ENCODE measurements at regions not wholly inside any gene's neighbourhood (a gene's known extent, or its start where the extent isn't known, plus 50 kb on each side); places are given as distances from the start of the nearest gene placed in this dataset.

DNA sequence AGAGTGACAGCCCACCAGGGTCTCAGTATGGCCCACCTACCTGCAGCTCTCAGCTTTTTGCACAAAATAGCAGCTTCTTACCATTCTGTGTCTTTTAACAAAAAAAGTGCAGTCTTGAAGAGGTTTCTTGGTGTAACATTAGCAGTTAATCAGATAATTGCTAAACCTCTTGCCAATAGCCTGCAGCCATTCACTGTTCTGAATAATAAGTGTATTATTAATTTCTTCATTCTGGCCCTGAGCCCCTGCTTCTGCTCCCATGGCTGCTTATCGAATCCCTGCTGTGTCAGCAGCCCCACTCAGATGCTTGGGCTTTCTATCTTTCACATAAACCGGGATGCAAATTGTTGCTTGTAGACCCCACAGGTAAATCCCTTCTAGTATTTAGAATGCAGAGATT, 485.9 kb downstream of the CAAP1 start:
- no peaks in the 10 kb centered on the region for H3K9me3 ChIP-seq (ENCODE audit: control insufficient read depth in 3 of 3, low read length in 3 of 3)
- no peaks in the 10 kb centered on the region for H3K36me3 ChIP-seq (ENCODE audit: control insufficient read depth in 3 of 3, insufficient read depth in 3 of 3, low read length in 3 of 3)
- H3K4me3 ChIP-seq (ENCODE audit: low read length in 3 of 3), result no peak overlapping the region
- H3K4me1 ChIP-seq (ENCODE audit: control insufficient read depth in 3 of 3, insufficient read depth in 3 of 3, low read length in 3 of 3), result no peaks in the 10 kb centered on the region
- H3K27ac ChIP-seq (ENCODE audit: low read depth, low read length), result no peak overlapping the region
- H3K27me3 ChIP-seq (ENCODE audit: control insufficient read depth in 3 of 3, insufficient read depth in 3 of 3, low read length in 3 of 3), result no peaks in the 10 kb centered on the region
- no peak overlapping the region for H3K9ac ChIP-seq (ENCODE audit: low read depth in 1 of 3, low read length in 3 of 3)

DNA sequence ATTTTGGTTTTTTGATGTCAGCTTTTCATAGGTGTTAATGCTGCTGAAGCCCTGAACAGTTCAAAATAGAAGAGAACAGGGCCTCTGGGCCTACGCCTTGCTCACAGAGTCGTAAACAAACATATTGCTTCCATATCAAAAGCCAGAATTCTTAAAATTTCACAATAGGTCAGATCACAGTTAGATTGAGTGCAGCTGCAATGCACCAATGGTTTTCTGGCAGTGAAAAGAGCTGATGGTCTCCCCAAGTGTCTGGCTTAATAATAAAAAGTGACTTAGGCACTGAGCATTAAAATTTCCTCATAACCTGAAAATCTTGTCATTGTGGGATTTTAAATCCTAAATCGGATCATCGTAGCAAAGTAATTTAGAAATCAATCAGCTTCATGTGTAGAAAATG, 493.0 kb downstream of the CAAP1 start:
- no peaks in the 10 kb centered on the region for H3K27me3 ChIP-seq (ENCODE audit: control insufficient read depth in 3 of 3, insufficient read depth in 3 of 3, low read length in 3 of 3)

DNA sequence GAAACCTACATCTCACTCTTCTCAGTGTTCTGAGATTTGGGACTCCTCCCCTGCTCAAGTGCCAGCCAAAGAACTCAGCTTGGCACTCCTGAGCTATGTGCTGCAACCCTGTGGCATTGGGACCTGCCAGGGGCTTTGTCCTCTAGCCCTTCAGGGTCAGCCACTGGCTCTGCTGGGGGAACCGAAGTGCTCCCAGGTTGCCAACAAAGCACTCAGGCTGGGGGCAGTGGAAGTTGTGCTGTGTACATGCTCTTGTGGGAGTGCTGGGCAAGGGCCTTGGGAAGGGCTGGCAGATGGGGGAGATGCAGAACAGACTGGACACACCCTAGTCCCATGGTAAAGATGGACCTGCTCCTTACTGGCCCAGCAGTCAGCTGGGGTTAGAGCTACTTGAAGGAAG, 498.6 kb downstream of the CAAP1 start:
- Histone ChIP-seq H3K9me3 (ENCODE audit: control insufficient read depth in 3 of 3, low read length in 3 of 3) (peaks cover 0 to 2% (median 0%) of the 10 kb centered on the region in 3 donors), H3K4me3 (ENCODE audit: low read length in 3 of 3) (no peak overlapping the region), H3K9ac (ENCODE audit: low read depth in 1 of 3, low read length in 3 of 3) (no peak overlapping the region), H3K4me1 (ENCODE audit: control insufficient read depth in 3 of 3, insufficient read depth in 3 of 3, low read length in 3 of 3) (no peaks in the 10 kb centered on the region), H3K36me3 (ENCODE audit: control insufficient read depth in 3 of 3, insufficient read depth in 3 of 3, low read length in 3 of 3) (no peaks in the 10 kb centered on the region), H3K27ac (ENCODE audit: low read depth, low read length) (no peak overlapping the region), H3K27me3 (ENCODE audit: control insufficient read depth in 3 of 3, insufficient read depth in 3 of 3, low read length in 3 of 3) (no peaks in the 10 kb centered on the region)

More for the DNA sequence above, 493.0 kb downstream of the CAAP1 start:
- H3K36me3 ChIP-seq (ENCODE audit: control insufficient read depth in 3 of 3, insufficient read depth in 3 of 3, low read length in 3 of 3), result no peaks in the 10 kb centered on the region
- H3K9me3 ChIP-seq (ENCODE audit: control insufficient read depth in 3 of 3, low read length in 3 of 3), result no peaks in the 10 kb centered on the region
- no peak overlapping the region for H3K27ac ChIP-seq (ENCODE audit: low read depth, low read length)
- H3K4me1 ChIP-seq (ENCODE audit: control insufficient read depth in 3 of 3, insufficient read depth in 3 of 3, low read length in 3 of 3), result no peaks in the 10 kb centered on the region
- H3K4me3 ChIP-seq (ENCODE audit: low read length in 3 of 3), result no peak overlapping the region
- H3K9ac ChIP-seq (ENCODE audit: low read depth in 1 of 3, low read length in 3 of 3), result no peak overlapping the region

DNA sequence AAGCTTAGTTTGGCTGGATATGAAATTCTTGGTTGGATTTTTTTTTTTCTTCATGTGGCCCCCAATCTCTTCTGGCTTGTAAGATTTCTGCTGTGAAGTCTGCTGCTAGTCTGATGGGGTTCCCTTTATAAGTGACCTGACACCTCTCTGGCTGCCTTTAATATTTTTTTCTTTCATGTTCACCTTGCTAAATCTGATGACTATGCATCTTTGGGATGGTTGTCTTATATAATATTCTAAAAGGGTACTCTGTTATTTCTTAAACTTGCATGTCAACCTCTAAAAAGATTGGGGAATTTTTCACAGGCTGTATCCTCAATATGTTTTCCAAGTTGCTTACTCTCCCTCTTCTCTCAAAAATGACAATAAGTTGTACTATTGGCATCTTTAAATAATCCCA, 500.0 kb downstream of the CAAP1 start:
- H3K9me3 ChIP-seq (ENCODE audit: control insufficient read depth in 3 of 3, low read length in 3 of 3), result peaks cover 0 to 2% (median 0%) of the 10 kb centered on the region in 3 donors
- H3K27ac ChIP-seq (ENCODE audit: low read depth, low read length), result no peak overlapping the region
- no peaks in the 10 kb centered on the region for H3K4me1 ChIP-seq (ENCODE audit: control insufficient read depth in 3 of 3, insufficient read depth in 3 of 3, low read length in 3 of 3)
- no peaks in the 10 kb centered on the region for H3K27me3 ChIP-seq (ENCODE audit: control insufficient read depth in 3 of 3, insufficient read depth in 3 of 3, low read length in 3 of 3)
- H3K4me3 ChIP-seq (ENCODE audit: low read length in 3 of 3), result no peak overlapping the region
- H3K9ac ChIP-seq (ENCODE audit: low read depth in 1 of 3, low read length in 3 of 3), result no peak overlapping the region
- H3K36me3 ChIP-seq (ENCODE audit: control insufficient read depth in 3 of 3, insufficient read depth in 3 of 3, low read length in 3 of 3), result no peaks in the 10 kb centered on the region

DNA sequence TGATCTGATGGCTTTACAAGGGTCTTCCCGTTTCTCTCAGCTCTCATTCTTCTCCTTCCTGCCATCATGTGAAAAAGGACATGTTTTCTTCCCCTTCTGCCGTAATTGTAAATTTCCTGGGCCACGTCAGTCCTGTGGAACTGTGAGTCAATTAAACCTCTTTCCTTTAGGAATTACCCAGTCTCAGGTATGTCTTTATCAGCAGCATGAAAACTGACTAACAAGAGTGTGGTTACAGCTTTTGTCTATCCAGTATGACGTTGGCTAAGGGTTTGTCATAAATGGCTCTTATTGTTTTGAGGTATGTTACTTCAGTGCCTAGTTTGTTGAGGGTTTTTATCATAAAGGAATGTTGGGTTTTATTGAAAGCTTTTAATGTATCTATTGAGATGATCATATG, 501.6 kb downstream of the CAAP1 start:
- Histone ChIP-seq H3K4me1 (ENCODE audit: control insufficient read depth in 3 of 3, insufficient read depth in 3 of 3, low read length in 3 of 3) (no peaks in the 10 kb centered on the region), H3K9ac (ENCODE audit: low read depth in 1 of 3, low read length in 3 of 3) (no peak overlapping the region), H3K27ac (ENCODE audit: low read depth, low read length) (no peak overlapping the region)

DNA sequence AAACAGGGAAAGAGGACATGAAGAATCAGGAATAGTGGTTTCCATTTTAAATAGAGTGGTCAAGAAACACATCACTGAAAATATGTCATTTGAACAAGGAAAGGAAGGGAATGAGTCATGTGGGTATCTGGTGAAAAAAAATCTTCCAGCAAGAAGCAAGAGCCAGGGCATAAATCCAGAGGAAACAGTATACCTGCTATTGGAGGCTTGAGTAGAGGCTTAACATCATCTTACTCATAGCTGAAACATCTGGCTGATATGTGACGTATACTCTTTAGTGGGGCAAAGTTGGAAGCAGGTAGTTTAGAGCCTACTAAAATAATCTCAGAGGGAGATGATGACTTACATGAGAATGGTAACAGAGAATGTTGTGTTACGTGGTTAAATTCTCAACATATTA, 517.2 kb downstream of the CAAP1 start:
- Histone ChIP-seq H3K27me3 (ENCODE audit: control insufficient read depth in 3 of 3, insufficient read depth in 3 of 3, low read length in 3 of 3) (no peaks in the 10 kb centered on the region), H3K4me3 (ENCODE audit: low read length in 3 of 3) (no peak overlapping the region), H3K9ac (ENCODE audit: low read depth in 1 of 3, low read length in 3 of 3) (no peak overlapping the region), H3K36me3 (ENCODE audit: control insufficient read depth in 3 of 3, insufficient read depth in 3 of 3, low read length in 3 of 3) (no peaks in the 10 kb centered on the region), H3K9me3 (ENCODE audit: control insufficient read depth in 3 of 3, low read length in 3 of 3) (no peaks in the 10 kb centered on the region), H3K27ac (ENCODE audit: low read depth, low read length) (no peak overlapping the region), H3K4me1 (ENCODE audit: control insufficient read depth in 3 of 3, insufficient read depth in 3 of 3, low read length in 3 of 3) (no peaks in the 10 kb centered on the region)

More for the DNA sequence above, 501.6 kb downstream of the CAAP1 start:
- no peaks in the 10 kb centered on the region for H3K27me3 ChIP-seq (ENCODE audit: control insufficient read depth in 3 of 3, insufficient read depth in 3 of 3, low read length in 3 of 3)
- no peaks in the 10 kb centered on the region for H3K36me3 ChIP-seq (ENCODE audit: control insufficient read depth in 3 of 3, insufficient read depth in 3 of 3, low read length in 3 of 3)
- peaks cover 0 to 2% (median 0%) of the 10 kb centered on the region in 3 donors for H3K9me3 ChIP-seq (ENCODE audit: control insufficient read depth in 3 of 3, low read length in 3 of 3)
- H3K4me3 ChIP-seq (ENCODE audit: low read length in 3 of 3), result no peak overlapping the region

DNA sequence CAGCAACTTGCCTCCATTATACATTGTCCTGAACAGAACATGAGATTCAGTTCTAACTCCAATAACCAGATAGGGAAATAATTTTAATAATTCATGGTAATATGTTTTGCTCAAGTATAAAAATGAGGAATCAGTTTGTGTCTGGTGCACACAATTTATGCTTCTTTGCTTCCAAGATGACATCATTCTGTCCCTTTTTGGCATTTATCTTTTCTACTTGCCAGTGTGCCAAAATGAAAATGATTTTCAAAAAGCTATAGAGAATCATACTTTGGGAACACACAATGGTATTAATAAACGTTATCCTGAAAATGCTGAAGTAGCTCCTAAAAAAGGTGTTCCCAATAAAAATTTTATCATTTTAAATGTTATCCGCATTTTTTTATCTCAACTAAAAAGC, 519.0 kb downstream of the CAAP1 start:
- H3K27ac ChIP-seq (ENCODE audit: low read depth, low read length), result no peak overlapping the region
- H3K27me3 ChIP-seq (ENCODE audit: control insufficient read depth in 3 of 3, insufficient read depth in 3 of 3, low read length in 3 of 3), result no peaks in the 10 kb centered on the region
- H3K9ac ChIP-seq (ENCODE audit: low read depth in 1 of 3, low read length in 3 of 3), result no peak overlapping the region
- H3K4me1 ChIP-seq (ENCODE audit: control insufficient read depth in 3 of 3, insufficient read depth in 3 of 3, low read length in 3 of 3), result no peaks in the 10 kb centered on the region
- H3K36me3 ChIP-seq (ENCODE audit: control insufficient read depth in 3 of 3, insufficient read depth in 3 of 3, low read length in 3 of 3), result no peaks in the 10 kb centered on the region
- H3K9me3 ChIP-seq (ENCODE audit: control insufficient read depth in 3 of 3, low read length in 3 of 3), result no peaks in the 10 kb centered on the region
- H3K4me3 ChIP-seq (ENCODE audit: low read length in 3 of 3), result no peak overlapping the region

DNA sequence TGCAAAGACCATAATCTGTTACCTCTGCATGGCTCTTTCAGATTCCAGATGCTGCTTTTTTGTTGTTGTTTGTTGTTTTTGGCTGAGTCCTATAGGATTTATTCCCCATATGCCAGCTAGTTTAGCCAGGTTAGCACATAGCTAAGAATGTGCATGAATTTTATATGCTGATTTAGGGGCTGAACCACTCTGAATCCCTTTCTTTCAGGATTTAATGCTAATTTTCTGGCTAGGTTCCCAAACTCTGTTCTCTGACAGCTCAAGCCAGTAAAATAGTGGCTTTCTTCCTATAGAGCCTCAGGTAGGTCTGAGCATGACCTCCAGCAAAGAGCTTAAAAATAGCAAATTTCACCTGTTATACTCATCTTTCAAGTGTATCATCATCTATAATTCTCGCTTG, 521.4 kb downstream of the CAAP1 start:
- Histone ChIP-seq H3K27me3 (ENCODE audit: control insufficient read depth in 3 of 3, insufficient read depth in 3 of 3, low read length in 3 of 3) (no peaks in the 10 kb centered on the region), H3K4me1 (ENCODE audit: control insufficient read depth in 3 of 3, insufficient read depth in 3 of 3, low read length in 3 of 3) (no peaks in the 10 kb centered on the region), H3K9ac (ENCODE audit: low read depth in 1 of 3, low read length in 3 of 3) (no peak overlapping the region), H3K27ac (ENCODE audit: low read depth, low read length) (no peak overlapping the region), H3K9me3 (ENCODE audit: control insufficient read depth in 3 of 3, low read length in 3 of 3) (no peaks in the 10 kb centered on the region), H3K36me3 (ENCODE audit: control insufficient read depth in 3 of 3, insufficient read depth in 3 of 3, low read length in 3 of 3) (no peaks in the 10 kb centered on the region), H3K4me3 (ENCODE audit: low read length in 3 of 3) (no peak overlapping the region)

DNA sequence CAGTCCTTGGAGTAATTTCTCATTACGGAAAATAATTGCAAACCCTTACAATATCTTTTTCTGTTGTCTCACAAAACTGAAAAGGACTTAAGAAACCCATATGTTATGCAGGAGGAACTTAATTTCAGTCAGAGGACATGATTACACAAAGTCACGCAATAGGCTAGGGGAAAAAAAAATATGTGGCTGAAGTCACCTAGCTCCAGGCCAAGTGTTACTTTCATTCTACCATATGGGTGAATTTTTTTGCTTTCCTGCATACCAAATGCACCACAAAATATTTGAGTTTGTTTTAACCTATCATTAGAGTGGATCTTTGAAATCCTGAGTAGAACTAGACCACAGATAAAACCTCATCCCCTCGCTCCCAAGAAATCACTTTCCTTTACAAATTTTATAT, 523.5 kb downstream of the CAAP1 start:
- H3K27ac ChIP-seq (ENCODE audit: low read depth, low read length), result no peak overlapping the region
- H3K36me3 ChIP-seq (ENCODE audit: control insufficient read depth in 3 of 3, insufficient read depth in 3 of 3, low read length in 3 of 3), result no peaks in the 10 kb centered on the region
- no peaks in the 10 kb centered on the region for H3K27me3 ChIP-seq (ENCODE audit: control insufficient read depth in 3 of 3, insufficient read depth in 3 of 3, low read length in 3 of 3)
- no peak overlapping the region for H3K4me3 ChIP-seq (ENCODE audit: low read length in 3 of 3)
- no peaks in the 10 kb centered on the region for H3K4me1 ChIP-seq (ENCODE audit: control insufficient read depth in 3 of 3, insufficient read depth in 3 of 3, low read length in 3 of 3)
- no peaks in the 10 kb centered on the region for H3K9me3 ChIP-seq (ENCODE audit: control insufficient read depth in 3 of 3, low read length in 3 of 3)
- H3K9ac ChIP-seq (ENCODE audit: low read depth in 1 of 3, low read length in 3 of 3), result no peak overlapping the region

DNA sequence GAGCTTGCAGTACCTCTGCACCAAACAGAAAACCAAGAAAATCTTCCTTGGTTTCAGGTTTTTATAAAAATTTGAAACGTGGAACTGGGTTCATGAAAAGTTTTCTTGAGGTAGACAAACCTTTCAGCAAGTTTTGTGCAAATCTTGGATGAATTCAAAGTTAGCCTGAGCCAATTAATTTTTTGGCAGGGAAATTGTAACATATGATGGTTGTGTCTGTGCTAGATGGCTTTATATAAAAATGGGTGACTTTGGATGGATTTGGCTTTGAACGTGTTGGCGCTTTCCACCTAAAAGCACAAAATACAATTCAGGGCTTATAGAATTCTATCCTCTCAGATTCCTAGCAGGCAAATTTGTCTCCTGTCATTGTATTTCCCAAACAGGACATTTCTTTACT, 524.4 kb downstream of the CAAP1 start:
- no peak overlapping the region for H3K4me3 ChIP-seq (ENCODE audit: low read length in 3 of 3)
- H3K27me3 ChIP-seq (ENCODE audit: control insufficient read depth in 3 of 3, insufficient read depth in 3 of 3, low read length in 3 of 3), result no peaks in the 10 kb centered on the region
- H3K27ac ChIP-seq (ENCODE audit: low read depth, low read length), result no peak overlapping the region
- no peaks in the 10 kb centered on the region for H3K36me3 ChIP-seq (ENCODE audit: control insufficient read depth in 3 of 3, insufficient read depth in 3 of 3, low read length in 3 of 3)
- no peaks in the 10 kb centered on the region for H3K4me1 ChIP-seq (ENCODE audit: control insufficient read depth in 3 of 3, insufficient read depth in 3 of 3, low read length in 3 of 3)
- H3K9ac ChIP-seq (ENCODE audit: low read depth in 1 of 3, low read length in 3 of 3), result no peak overlapping the region
- no peaks in the 10 kb centered on the region for H3K9me3 ChIP-seq (ENCODE audit: control insufficient read depth in 3 of 3, low read length in 3 of 3)

DNA sequence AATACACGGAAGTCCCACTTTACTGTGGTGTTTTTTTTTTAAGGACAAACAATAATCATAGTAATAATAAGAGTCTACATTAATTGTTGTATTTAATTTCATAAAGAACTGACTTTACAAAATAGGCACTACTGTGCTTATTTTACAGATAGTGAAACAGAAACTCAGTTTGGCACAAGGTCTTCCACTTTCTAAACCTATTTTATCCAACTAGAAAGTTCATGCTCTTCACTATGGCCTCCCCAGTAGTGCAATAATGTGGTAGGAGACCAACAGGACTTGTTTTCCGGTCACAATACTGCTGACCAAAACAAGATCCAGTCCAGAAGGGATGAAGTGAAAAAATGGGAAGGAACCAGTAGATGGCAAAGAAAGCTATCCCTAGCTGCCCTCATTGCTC, 531.6 kb downstream of the CAAP1 start:
- Histone ChIP-seq H3K9me3 (ENCODE audit: control insufficient read depth in 3 of 3, low read length in 3 of 3) (no peaks in the 10 kb centered on the region), H3K27ac (ENCODE audit: low read depth, low read length) (no peak overlapping the region), H3K4me1 (ENCODE audit: control insufficient read depth in 3 of 3, insufficient read depth in 3 of 3, low read length in 3 of 3) (no peaks in the 10 kb centered on the region), H3K36me3 (ENCODE audit: control insufficient read depth in 3 of 3, insufficient read depth in 3 of 3, low read length in 3 of 3) (no peaks in the 10 kb centered on the region), H3K9ac (ENCODE audit: low read depth in 1 of 3, low read length in 3 of 3) (no peak overlapping the region), H3K4me3 (ENCODE audit: low read length in 3 of 3) (no peak overlapping the region), H3K27me3 (ENCODE audit: control insufficient read depth in 3 of 3, insufficient read depth in 3 of 3, low read length in 3 of 3) (no peaks in the 10 kb centered on the region)

All from skeletal muscle tissue (tissue), 3 donors.